ENCODE measurements at regions not wholly inside any gene's neighbourhood (a gene's known extent, or its start where the extent isn't known, plus 50 kb on each side); places are given as distances from the start of the nearest gene placed in this dataset.

- TF ChIP-seq L3MBTL2 (conservative IDR thresholded peaks at IDR 0.05) (no peak), HDGF (IDR thresholded peaks at IDR 0.05; ENCODE audit: borderline replicate concordance) (no peak), SUZ12 (IDR thresholded peaks at IDR 0.05) (no peak)
Measured at GRCh38 chr14:104358528-104359300, 220.3 kb downstream of the KIF26A start.

Measured in HEK293T (cell line).